HG02938 (cell line): ENCODE measurements at regions not wholly inside any gene's neighbourhood (a gene's known extent, or its start where the extent isn't known, plus 50 kb on each side); places are given as distances from the start of the nearest gene placed in this dataset.
"Not testable (repeated sequence)": the region's sequence is repeated elsewhere in the genome, so short reads cannot be mapped to it uniquely, and the experiment has no call there.

ENCODE experiments used
- ATAC-seq: cut with Tn5 transposase; IDR thresholded peaks from one replicate; pipeline ENCODE4 v1.9.1; 2021; ENCODE audit warnings: mild to moderate bottlenecking, moderate library complexity; ENCODE audit not compliant: unreplicated experiment

GRCh38 chr4:173777921-173778320 lies 247.9 kb upstream of the HAND2 start:
- ATAC-seq, result no peak

GRCh38 chr4:173777421-173777820 lies 247.4 kb upstream of the HAND2 start:
- no peak for ATAC-seq

GRCh38 chr4:173769568-173769967 lies 239.5 kb upstream of the HAND2 start:
- ATAC-seq, result no peak

- no peak for ATAC-seq
Observed at GRCh38 chr4:173767650-173768049, 237.6 kb upstream of the HAND2 start.

- ATAC-seq, result no peak
Observed at GRCh38 chr4:173766171-173766600, 236.2 kb upstream of the HAND2 start.

- ATAC-seq, result no peak
Observed at GRCh38 chr4:173765751-173766150, 235.7 kb upstream of the HAND2 start.

- ATAC-seq, result no peak
Observed at GRCh38 chr4:173763389-173763788, 233.4 kb upstream of the HAND2 start.

- no peak for ATAC-seq
Observed at GRCh38 chr4:173761938-173762337, 231.9 kb upstream of the HAND2 start.

- ATAC-seq, result no peak
Observed at GRCh38 chr4:173761236-173761635, 231.2 kb upstream of the HAND2 start.

GRCh38 chr4:173758132-173758531 lies 228.1 kb upstream of the HAND2 start:
- ATAC-seq, result no peak

- ATAC-seq, result no peak
Observed at GRCh38 chr4:173753408-173753807, 223.4 kb upstream of the HAND2 start.

- ATAC-seq, result peak; percentile 61
Observed at GRCh38 chr4:173752610-173753230, 222.7 kb upstream of the HAND2 start.

GRCh38 chr4:173748353-173748752 lies 218.3 kb upstream of the HAND2 start:
- no peak for ATAC-seq

- ATAC-seq, result no peak
Observed at GRCh38 chr4:173747537-173748257, 217.7 kb upstream of the HAND2 start.

GRCh38 chr4:173746424-173746823 lies 216.4 kb upstream of the HAND2 start:
- no peak for ATAC-seq

- no peak for ATAC-seq
Observed at GRCh38 chr4:173745765-173746164, 215.7 kb upstream of the HAND2 start.

- ATAC-seq, result no peak
Observed at GRCh38 chr4:173736840-173737239, 206.8 kb upstream of the HAND2 start.

- ATAC-seq, result no peak
Observed at GRCh38 chr4:173735585-173735984, 205.6 kb upstream of the HAND2 start.

- no peak for ATAC-seq
Observed at GRCh38 chr4:173735049-173735448, 205.0 kb upstream of the HAND2 start.

GRCh38 chr4:173731257-173731656 lies 201.2 kb upstream of the HAND2 start:
- ATAC-seq, result no peak

GRCh38 chr4:173722075-173722474 lies 192.0 kb upstream of the HAND2 start:
- ATAC-seq, result no peak

- ATAC-seq, result not testable (repeated sequence)
Observed at GRCh38 chr4:173718504-173718903, 188.5 kb upstream of the HAND2 start.

- ATAC-seq, result no peak
Observed at GRCh38 chr4:173717581-173717980, 187.6 kb upstream of the HAND2 start.
